MM.1S (cell line): ENCODE measurements at regions not wholly inside any gene's neighbourhood (a gene's known extent, or its start where the extent isn't known, plus 50 kb on each side); places are given as distances from the start of the nearest gene placed in this dataset.

Source experiments
- EZH2 ChIP-seq: fragments of 300-600 bp; sonication (generic); optimal IDR thresholded peaks from 2 replicates; pipeline ENCODE3; 2017; ENCODE audit warnings: low read depth, mild to moderate bottlenecking, antibody characterized with exemption, low read length, mixed read lengths
- TF ChIP-seq, protein P1 (sequence below): fragments of 300-600 bp; sonication (generic); IDR thresholded peaks from 2 replicates; pipeline ENCODE4 v1.5.1; 2016; ENCODE audit warnings: antibody characterized with exemption, low read length, mixed read lengths

GRCh38 chr3:81425198-81425868 lies 336.1 kb downstream of the GBE1 start:
- TF ChIP-seq, protein P1, sequence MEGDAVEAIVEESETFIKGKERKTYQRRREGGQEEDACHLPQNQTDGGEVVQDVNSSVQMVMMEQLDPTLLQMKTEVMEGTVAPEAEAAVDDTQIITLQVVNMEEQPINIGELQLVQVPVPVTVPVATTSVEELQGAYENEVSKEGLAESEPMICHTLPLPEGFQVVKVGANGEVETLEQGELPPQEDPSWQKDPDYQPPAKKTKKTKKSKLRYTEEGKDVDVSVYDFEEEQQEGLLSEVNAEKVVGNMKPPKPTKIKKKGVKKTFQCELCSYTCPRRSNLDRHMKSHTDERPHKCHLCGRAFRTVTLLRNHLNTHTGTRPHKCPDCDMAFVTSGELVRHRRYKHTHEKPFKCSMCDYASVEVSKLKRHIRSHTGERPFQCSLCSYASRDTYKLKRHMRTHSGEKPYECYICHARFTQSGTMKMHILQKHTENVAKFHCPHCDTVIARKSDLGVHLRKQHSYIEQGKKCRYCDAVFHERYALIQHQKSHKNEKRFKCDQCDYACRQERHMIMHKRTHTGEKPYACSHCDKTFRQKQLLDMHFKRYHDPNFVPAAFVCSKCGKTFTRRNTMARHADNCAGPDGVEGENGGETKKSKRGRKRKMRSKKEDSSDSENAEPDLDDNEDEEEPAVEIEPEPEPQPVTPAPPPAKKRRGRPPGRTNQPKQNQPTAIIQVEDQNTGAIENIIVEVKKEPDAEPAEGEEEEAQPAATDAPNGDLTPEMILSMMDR: no peak
- no peak for TF ChIP-seq EZH2
